Type B pancreatic cell (in vitro differentiated cells): ENCODE measurements at regions not wholly inside any gene's neighbourhood (a gene's known extent, or its start where the extent isn't known, plus 50 kb on each side); places are given as distances from the start of the nearest gene placed in this dataset.
"Not testable (repeated sequence)": the region's sequence is repeated elsewhere in the genome, so short reads cannot be mapped to it uniquely, and the experiment has no call there.

ENCODE experiments used
- DNase-seq: peaks from one replicate; pipeline ENCODE4 v3.0.0; 2021; ENCODE audit warnings: mixed read lengths; ENCODE audit not compliant: unreplicated experiment; ENCODE audit errors: extremely low spot score
- H3K27ac Mint-ChIP-seq: 2 replicates; pipeline ENCODE4 v1.8.0; 2021; ENCODE audit warnings: mild to moderate bottlenecking, mixed read lengths
- H3K27me3 Mint-ChIP-seq: 2 replicates; pipeline ENCODE4 v1.8.0; 2021; ENCODE audit warnings: mixed read lengths
- H3K36me3 Mint-ChIP-seq: 2 replicates; pipeline ENCODE4 v1.8.0; 2021; ENCODE audit warnings: mixed read lengths
- H3K4me1 Mint-ChIP-seq: one replicate; pipeline ENCODE4 v1.8.0; 2021; ENCODE audit warnings: mixed read lengths; ENCODE audit not compliant: unreplicated experiment
- H3K4me3 Mint-ChIP-seq: 2 replicates; pipeline ENCODE4 v1.8.0; 2021; ENCODE audit warnings: mild to moderate bottlenecking, mixed read lengths
- H3K9me3 Mint-ChIP-seq: 2 replicates; pipeline ENCODE4 v1.8.0; 2021; ENCODE audit warnings: mixed read lengths
- TF ChIP-seq, protein P1 (sequence below): fragments of 200-600 bp; sonication (generic); conservative IDR thresholded peaks from 2 replicates; pipeline ENCODE4 v1.5.0; 2021; ENCODE audit warnings: antibody characterized with exemption, mild to moderate bottlenecking

DNA sequence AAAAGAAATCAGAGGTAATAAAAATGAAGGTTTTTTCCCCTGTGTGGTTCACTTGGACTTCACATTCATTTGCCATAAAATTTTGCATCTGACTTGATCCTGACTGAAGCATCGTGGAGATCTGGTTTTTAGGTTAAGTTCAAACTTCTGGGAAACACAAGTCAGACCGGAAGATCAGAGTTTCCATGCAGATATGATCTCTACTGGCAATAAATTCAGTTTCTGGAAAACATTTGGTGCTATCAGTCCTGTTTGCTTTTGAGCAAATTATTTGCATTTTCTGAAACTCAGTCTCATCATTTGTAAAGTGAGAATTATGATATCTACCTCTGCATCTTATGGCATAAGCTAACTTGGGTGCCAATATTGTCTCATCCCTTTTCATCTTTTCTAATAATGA lies 81.3 kb upstream of the KCNMA1 start:
- Mint-ChIP-seq H3K27ac (no peak overlapping the region), H3K4me1 (peaks cover 62% of the 10 kb centered on the region), H3K27me3 (peaks cover 27% of the 10 kb centered on the region), H3K36me3 (peaks cover 5% of the 10 kb centered on the region), H3K4me3 (no peak overlapping the region), H3K9me3 (no peaks in the 10 kb centered on the region)
- TF ChIP-seq, protein P1, sequence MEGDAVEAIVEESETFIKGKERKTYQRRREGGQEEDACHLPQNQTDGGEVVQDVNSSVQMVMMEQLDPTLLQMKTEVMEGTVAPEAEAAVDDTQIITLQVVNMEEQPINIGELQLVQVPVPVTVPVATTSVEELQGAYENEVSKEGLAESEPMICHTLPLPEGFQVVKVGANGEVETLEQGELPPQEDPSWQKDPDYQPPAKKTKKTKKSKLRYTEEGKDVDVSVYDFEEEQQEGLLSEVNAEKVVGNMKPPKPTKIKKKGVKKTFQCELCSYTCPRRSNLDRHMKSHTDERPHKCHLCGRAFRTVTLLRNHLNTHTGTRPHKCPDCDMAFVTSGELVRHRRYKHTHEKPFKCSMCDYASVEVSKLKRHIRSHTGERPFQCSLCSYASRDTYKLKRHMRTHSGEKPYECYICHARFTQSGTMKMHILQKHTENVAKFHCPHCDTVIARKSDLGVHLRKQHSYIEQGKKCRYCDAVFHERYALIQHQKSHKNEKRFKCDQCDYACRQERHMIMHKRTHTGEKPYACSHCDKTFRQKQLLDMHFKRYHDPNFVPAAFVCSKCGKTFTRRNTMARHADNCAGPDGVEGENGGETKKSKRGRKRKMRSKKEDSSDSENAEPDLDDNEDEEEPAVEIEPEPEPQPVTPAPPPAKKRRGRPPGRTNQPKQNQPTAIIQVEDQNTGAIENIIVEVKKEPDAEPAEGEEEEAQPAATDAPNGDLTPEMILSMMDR = no peak
- no peak for DNase-seq

- not testable (repeated sequence) for H3K27ac Mint-ChIP-seq, H3K36me3 Mint-ChIP-seq, H3K4me3 Mint-ChIP-seq, DNase-seq, H3K9me3 Mint-ChIP-seq
- Mint-ChIP-seq H3K27me3 (peaks cover 34% of the 10 kb centered on the region), H3K4me1 (peaks cover 62% of the 10 kb centered on the region)
Measured at GRCh38 chr10:77718312-77718711, 80.7 kb upstream of the KCNMA1 start.

GRCh38 chr10:77717336-77717735 lies 79.7 kb upstream of the KCNMA1 start:
- Mint-ChIP-seq H3K9me3 (no peaks in the 10 kb centered on the region), H3K27ac (no peak overlapping the region), H3K4me3 (no peak overlapping the region), H3K36me3 (no peaks in the 10 kb centered on the region), H3K4me1 (peaks cover 55% of the 10 kb centered on the region), H3K27me3 (peaks cover 37% of the 10 kb centered on the region)
- no peak for DNase-seq
- TF ChIP-seq, protein P1 = no peak

DNA sequence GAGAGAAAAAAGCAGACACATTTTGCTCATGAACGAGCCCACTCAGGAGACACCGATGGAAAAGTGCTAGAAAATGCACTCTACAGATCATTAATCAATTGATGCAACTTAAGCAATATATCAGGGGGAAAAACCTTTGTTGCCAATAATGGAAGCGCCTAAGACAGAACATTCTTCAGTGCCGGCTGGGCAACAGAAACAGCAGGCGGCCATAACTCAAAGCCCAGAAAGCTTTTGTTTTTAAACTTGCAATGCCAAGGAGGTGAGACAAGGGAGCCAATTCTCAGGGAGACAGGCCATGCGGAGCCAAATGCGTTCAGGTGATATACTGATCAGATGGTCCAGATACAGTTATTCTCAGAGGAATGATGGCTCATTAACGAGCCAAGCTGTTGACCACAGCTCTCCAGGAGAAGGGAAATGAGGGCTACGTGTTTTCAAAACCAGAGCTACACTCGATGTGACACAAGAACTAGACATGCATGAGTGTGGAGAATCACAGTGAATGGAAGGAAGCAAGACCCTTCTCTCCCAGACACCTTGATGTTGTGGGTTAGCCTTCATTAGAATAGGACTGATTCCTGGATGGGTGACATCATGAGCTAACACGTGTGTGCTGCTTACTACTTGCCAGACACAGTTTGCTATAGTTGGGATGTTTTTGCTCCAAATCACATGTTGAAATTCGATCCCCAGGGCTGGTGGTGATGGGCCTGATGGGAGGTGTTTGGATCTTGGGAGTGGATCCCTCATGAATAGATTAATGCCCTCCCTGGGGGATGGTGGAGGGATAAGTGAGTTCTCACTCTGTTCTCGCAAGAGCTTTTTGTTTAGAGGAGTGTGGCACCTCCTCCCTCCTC lies 79.1 kb upstream of the KCNMA1 start:
- H3K36me3 Mint-ChIP-seq = no peaks in the 10 kb centered on the region
- H3K27ac Mint-ChIP-seq = peak overlapping the region; percentile 50
- no peak for DNase-seq
- peak overlapping the region; percentile 16 for H3K4me3 Mint-ChIP-seq
- peaks cover 42% of the 10 kb centered on the region for H3K27me3 Mint-ChIP-seq
- H3K9me3 Mint-ChIP-seq = no peaks in the 10 kb centered on the region
- TF ChIP-seq, protein P1 = no peak
- peaks cover 52% of the 10 kb centered on the region for H3K4me1 Mint-ChIP-seq

- Mint-ChIP-seq H3K4me1 (peaks cover 48% of the 10 kb centered on the region), H3K9me3 (no peaks in the 10 kb centered on the region), H3K36me3 (no peaks in the 10 kb centered on the region), H3K27ac (no peak overlapping the region), H3K27me3 (peaks cover 51% of the 10 kb centered on the region), H3K4me3 (no peak overlapping the region)
- TF ChIP-seq, protein P1 = no peak
- no peak for DNase-seq
Measured at GRCh38 chr10:77715536-77715935, 77.9 kb upstream of the KCNMA1 start.

DNA sequence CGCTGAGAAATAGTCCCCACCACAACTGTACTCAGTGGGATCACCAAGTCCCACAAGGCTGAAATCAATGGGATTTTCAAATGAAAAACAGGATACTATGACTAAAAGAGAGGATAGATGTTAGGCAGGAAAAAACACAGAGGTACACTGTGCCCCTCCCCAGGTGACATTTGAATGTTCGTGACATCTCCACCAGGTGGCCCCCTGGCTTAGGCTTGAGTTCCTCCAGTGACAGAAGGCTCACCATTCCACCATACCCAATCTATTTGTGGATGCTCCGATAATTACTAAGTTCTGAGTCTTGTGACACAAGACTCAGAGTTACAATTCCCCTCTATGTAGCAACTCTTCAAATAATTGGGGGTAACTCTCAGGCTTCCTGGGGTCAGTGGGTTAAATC lies 77.5 kb upstream of the KCNMA1 start:
- Mint-ChIP-seq H3K36me3 (no peaks in the 10 kb centered on the region), H3K9me3 (no peaks in the 10 kb centered on the region), H3K4me1 (peaks cover 48% of the 10 kb centered on the region), H3K27ac (no peak overlapping the region), H3K27me3 (peaks cover 54% of the 10 kb centered on the region), H3K4me3 (no peak overlapping the region)
- DNase-seq = no peak
- TF ChIP-seq, protein P1 = peak; percentile 21
